ENCODE measurements at regions not wholly inside any gene's neighbourhood (a gene's known extent, or its start where the extent isn't known, plus 50 kb on each side); places are given as distances from the start of the nearest gene placed in this dataset.
A peak's percentile ranks its signal among the peaks of the same experiment; 100 is the strongest.

GRCh38 chr1:42096554-42096953 is 56.7 kb upstream of the GUCA2B start:
- no peak for DNase-seq

- no peak for DNase-seq
These were observed 64.0 kb upstream of the GUCA2B start for GRCh38 chr1:42089246-42089645.

DNA sequence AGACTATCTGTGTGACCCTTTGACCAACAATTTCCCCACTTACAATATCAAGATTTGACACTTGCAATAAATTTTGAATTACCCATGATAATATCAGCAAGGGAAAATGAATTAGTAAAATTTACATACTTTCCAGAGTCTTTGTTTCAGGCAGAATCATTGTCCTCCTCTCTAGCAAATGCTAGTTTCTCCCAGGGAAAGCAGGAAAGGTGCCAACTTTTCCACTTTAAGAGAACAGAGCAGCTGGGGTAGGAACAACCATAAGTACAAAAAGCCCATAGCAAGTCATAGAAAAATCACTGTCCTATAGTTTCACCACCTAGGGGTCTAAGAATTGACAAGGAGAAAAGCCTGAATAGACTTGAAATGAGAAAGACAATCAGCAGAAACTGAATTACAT is 67.1 kb upstream of the GUCA2B start:
- no peak for DNase-seq

DNA sequence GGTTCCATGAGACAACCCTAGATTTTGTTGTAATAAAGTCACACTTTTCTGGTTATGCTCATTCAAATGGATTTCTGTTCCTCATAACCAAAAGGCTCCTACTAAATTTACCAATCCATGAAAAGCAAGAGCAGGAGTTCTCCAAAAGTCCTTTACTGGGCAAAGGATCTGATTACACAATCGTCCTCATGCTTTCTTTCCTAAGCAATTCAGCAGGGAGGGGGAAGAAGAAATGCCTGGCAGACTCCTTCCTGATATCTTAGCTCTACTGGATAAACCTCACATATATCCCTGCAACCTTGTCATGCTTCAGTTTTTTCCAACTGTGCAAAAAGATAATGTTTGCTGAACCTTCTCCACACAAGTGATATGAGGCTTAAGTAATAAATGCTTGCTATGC is 67.6 kb upstream of the GUCA2B start:
- no peak for DNase-seq

- DNase-seq: no peak
These were observed 71.7 kb upstream of the GUCA2B start for GRCh38 chr1:42081475-42081874.

- no peak for DNase-seq
These were observed 78.0 kb upstream of the GUCA2B start for GRCh38 chr1:42075179-42075578.

GRCh38 chr1:42070996-42071395 is 82.2 kb upstream of the GUCA2B start:
- DNase-seq: no peak

GRCh38 chr1:42057800-42058199 is 95.4 kb upstream of the GUCA2B start:
- DNase-seq: no peak

GRCh38 chr1:42056460-42056859 is 96.8 kb upstream of the GUCA2B start:
- no peak for DNase-seq

DNA sequence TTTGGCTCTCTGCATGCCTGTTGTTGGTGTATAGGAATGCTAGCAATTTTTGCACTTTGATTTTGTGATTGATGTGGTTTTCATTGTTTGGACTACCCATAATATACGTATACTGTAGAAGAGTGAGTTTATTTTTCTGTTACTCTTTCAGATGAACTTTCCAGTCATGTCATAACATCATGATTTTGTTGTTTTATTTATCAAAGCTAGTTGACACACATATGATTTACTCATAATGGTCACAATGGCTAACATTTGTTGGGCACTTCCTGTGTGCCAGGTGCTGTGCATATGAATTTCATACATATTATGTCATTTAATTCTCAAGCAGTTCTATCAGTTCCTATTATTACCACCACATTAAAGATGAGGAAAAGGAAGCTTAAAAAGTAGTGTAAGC is 98.1 kb upstream of the GUCA2B start:
- no peak for DNase-seq

DNA sequence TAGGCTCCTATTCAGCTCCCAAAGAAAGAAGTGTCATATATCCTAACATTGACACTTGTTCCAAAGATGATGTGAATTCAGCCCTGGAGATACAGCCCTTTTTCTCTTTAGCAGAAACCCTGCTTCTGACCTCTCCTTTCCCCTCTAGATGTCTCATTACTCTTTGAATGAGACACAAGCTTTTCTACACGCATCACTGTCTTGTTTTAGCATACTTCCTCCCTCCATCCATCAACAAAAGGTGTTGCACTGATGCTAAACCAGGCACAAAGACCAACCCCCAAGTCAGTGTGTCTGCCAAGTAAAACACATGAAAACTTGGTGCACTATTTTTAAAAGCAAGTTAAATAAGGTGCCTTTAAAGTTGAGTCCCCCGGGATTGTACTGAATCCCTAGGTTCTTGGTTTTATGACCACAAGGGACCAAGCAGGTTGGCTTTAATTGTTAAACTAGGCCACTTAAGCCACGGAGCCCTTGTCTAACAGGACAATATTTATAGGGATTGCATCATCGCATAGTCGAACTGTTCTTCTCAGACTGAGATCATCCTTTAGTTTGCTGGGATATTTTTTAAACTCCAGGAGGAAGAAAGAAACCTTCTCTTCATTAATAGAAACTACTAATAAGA is 101.0 kb upstream of the GUCA2B start:
- DNase-seq: no peak

- no peak for DNase-seq
These were observed 105.7 kb upstream of the GUCA2B start for GRCh38 chr1:42047508-42047880.

- DNase-seq: no peak
These were observed 106.3 kb upstream of the GUCA2B start for GRCh38 chr1:42046761-42047507.

- DNase-seq: no peak
These were observed 108.9 kb upstream of the GUCA2B start for GRCh38 chr1:42044346-42044745.

DNA sequence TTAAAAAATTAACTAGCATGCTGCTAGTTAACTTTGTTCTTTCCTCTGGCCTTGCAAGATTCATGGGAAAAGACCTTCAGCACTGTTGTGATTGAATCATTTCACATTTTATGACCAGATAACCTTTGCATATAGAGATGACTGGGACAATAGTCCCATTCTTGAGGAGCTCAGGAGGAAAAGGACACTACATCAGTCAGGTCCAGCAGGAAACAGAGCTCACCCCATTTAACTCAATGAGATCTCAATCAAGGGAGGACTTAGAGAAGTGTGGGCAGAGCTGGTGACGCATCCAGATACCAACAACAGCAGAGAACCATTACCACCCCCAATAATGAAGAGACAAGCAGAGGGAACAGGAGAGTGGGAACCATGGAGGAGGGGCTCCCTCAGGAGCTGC is 109.4 kb upstream of the GUCA2B start:
- DNase-seq: no peak

DNA sequence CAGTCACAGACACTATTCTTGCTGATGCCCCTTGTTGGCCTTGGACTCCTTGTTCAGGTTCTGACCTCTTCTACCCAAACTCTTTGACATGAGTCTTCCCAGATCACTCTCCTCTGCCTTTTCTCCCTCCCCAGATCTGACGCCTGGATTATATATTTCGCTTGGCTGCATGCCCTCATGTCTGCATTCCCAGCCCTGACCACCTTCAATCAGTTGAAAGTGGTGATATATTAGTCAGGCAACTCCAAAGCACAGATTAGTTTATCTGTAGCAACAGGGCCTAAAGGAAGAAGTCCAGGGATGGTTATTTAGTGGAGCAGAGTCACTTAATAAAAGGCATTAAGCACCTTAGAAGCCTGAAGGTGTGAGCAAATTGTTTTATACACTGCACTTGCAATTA is 110.0 kb upstream of the GUCA2B start:
- DNase-seq: no peak

- DNase-seq: no peak
These were observed 112.2 kb upstream of the GUCA2B start for GRCh38 chr1:42041031-42041430.

DNA sequence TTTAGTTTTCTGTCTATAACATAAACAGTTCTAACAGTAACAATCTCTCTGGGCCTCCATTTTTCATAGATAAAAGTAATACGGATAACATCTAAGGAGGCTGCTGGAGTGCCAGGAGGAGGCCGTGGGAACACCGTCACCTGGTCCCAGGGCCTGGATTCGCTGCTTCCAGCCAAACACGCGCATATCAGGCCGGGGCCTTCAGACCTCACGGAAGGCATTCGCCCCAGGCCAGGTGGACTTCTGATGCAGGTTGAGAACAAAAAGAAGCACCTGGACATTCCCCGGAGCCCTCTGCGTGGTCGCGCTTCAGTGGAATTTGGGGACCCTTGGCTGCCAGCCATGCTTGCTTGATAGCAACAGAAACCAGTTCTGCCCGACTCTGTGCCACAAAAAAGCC is 113.1 kb upstream of the GUCA2B start:
- DNase-seq: no peak

- DNase-seq: no peak
These were observed 114.9 kb upstream of the GUCA2B start for GRCh38 chr1:42038261-42038660.

DNA sequence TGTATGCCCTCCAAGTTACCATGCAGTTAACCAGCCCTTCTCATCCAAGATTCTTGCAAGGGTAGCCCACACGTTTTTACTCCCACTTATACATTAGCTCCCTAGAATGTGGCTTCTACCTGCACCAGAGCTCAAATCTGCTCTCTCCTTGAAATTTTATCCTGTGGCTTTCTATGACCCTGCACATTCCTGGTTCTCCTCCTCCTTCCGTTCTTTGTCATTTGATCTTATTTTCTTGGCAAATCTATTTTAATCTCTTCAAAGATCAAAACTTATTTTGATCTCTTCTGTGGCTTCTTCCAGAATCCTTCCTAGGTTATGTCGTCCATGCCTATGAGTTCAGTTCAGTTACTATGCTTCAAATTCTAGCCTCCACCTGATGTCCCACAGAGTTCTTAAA is 115.6 kb upstream of the GUCA2B start:
- no peak for DNase-seq

DNA sequence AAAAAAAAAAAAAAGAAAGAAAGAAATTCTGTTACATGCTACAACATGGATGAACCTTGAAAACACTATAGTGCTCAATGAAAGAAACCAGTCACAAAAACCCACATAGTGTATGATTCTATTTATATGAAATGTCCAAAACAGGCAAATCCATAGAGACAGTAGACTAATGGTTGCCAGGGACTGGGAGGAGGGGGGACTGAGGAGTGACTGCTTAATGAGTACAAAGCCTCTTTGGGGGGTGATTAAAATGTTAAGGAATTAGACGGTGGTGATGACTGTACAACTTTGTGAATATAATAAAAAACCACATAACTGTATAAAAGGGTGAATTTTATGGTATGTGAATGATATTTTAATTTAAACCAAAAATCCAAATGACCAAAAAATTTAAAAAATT is 116.0 kb upstream of the GUCA2B start:
- DNase-seq: no peak

DNA sequence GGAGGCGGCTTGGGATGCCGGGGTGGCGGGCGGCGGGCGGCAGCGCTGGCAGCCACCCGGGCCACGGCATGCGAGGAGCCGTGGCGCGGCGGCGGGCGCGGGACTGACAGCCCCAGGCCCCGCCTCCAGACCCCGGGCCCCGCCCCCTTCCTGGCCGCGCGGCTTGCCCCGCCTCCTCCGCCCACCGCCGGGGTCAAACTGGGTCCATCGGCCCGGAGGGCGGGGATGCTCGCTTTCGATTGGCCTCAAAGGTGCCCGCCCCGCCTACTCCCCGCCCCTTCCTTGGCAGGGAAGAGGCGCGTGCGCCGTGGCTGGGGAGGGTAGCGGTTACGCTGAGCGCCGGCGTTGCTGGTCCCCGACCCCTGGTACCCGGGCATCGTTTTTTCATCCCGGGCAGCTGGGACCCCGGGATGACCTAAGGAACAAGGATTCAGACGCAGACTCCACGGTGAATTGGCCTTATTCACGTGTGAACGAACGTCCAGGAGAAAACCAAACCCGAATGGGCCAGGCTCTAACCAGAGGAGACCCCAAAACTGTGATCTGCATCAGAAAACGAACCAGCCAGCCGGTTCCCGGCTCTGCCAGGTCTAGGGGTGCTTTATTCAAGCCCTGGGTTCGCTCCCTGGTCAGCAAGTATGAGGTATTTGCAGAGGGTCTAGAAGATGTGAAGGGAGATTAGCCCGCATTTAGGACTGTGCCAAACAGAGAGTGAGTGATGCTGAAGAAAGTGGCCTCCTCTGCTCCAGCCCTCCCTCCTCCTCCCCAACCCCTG is 117.2 kb upstream of the GUCA2B start:
- peak; percentile 98 for DNase-seq

GRCh38 chr1:42035205-42035829 is 116.6 kb upstream of the HIVEP3 start:
- DNase-seq: peak; percentile 79

DNA sequence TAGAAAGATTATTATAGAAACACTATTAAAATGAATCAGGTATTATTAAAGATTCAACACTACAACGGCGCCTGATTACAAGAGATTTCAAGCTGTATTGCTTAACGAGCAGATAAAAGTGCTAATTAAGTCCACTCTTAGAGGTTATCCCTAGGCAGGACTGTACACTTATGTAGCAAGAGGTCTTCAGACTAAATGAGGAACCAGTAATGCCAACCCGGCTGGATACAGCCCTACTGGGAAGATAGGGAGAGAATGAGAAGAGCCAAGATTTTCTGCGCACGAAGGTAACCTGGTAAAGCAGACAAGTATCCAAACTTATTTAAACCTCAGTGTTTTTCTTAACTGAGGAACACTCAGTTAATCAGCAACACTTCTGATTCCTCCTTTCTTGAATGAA is 115.7 kb upstream of the HIVEP3 start:
- no peak for DNase-seq
